Gastroesophageal sphincter (tissue), 4 donors: ENCODE measurements at regions not wholly inside any gene's neighbourhood (a gene's known extent, or its start where the extent isn't known, plus 50 kb on each side); places are given as distances from the start of the nearest gene placed in this dataset.

Source experiments
- ATAC-seq: fragments of 150-250 bp; one replicate; pipeline ENCODE4 v1.9.1; 2016; ENCODE audit warnings: mild to moderate bottlenecking, moderate library complexity
- H3K27ac ChIP-seq, 4 donors: fragments of 200-600 bp; sonication (generic) in 3 of 4; 1 replicate in 3 of 4; 2 replicates in 1 of 4; pipeline ENCODE4 v1.5.1; 2016 to 2019
- H3K27me3 ChIP-seq: fragments of 200-600 bp; sonication (generic); one replicate; pipeline ENCODE4 v1.5.1; 2019
- H3K36me3 ChIP-seq, 2 donors: fragments of 200-600 bp; sonication (generic); one replicate each; pipeline ENCODE4 v1.5.1; 2019; ENCODE audit warnings: control low read depth in 1 of 2
- H3K4me1 ChIP-seq, 3 donors: fragments of 200-600 bp; sonication (generic); 1 replicate in 2 of 3; 2 replicates in 1 of 3; pipeline ENCODE4 v1.5.1; 2016 to 2019; ENCODE audit warnings: control low read depth in 2 of 3
- H3K4me3 ChIP-seq, 2 donors: fragments of 200-600 bp; sonication (generic); one replicate each; pipeline ENCODE4 v1.5.1; 2019; ENCODE audit warnings: mild to moderate bottlenecking in 1 of 2, moderate library complexity in 1 of 2
- H3K9me3 ChIP-seq, 3 donors: fragments of 200-600 bp; sonication (generic); one replicate each; pipeline ENCODE4 v1.5.1; 2017 to 2019; ENCODE audit warnings: control low read depth in 2 of 3
- CTCF ChIP-seq, 4 experiments: fragments of 200-600 bp in 2 of 4; fragments of 450-650 bp in 2 of 4; sonication (generic) in 1 of 4; IDR thresholded peaks; one replicate each; pipeline ENCODE4 v1.5.1; 2017 to 2019; ENCODE audit warnings: antibody characterized with exemption in 4 of 4, mild to moderate bottlenecking in 2 of 4, moderate library complexity in 2 of 4
- EP300 ChIP-seq: sonication (generic); formaldehyde crosslinking; IDR thresholded peaks from one replicate; pipeline ENCODE4 v1.6.1; 2017; ENCODE audit warnings: antibody characterized with exemption, mild to moderate bottlenecking
- POLR2A ChIP-seq, 2 donors: fragments of 450-650 bp; IDR thresholded peaks; one replicate each; pipeline ENCODE4 v1.6.1; 2017; ENCODE audit warnings: antibody characterized with exemption in 2 of 2, mild to moderate bottlenecking in 2 of 2, moderate library complexity in 1 of 2
- POLR2AphosphoS5 ChIP-seq: sonication (generic); formaldehyde crosslinking; IDR thresholded peaks from one replicate; pipeline ENCODE4 v1.6.1; 2017; ENCODE audit warnings: antibody characterized with exemption
- WGBS, 2 donors: methylation state at CpG; one replicate each; pipeline ENCODE4 v1.1.5; 2018; ENCODE audit warnings: low coverage in 1 of 2; 5-methylcytosine and 5-hydroxymethylcytosine counted together

GRCh38 chr4:24434241-24434640 is 150.1 kb downstream of the DHX15 start:
- H3K4me1 ChIP-seq: no peaks in the 10 kb centered on the region
- H3K27ac ChIP-seq: no peak overlapping the region
- 47 to 59% methylated on average over 2 to 3 of the region's 10 CpGs for WGBS, 2 donors
- H3K4me3 ChIP-seq: no peak overlapping the region
- TF ChIP-seq EP300: no peak
- no peak for TF ChIP-seq POLR2A (IDR thresholded peaks at IDR 0.05)
- no peak for TF ChIP-seq POLR2AphosphoS5
- H3K27me3 ChIP-seq: no peaks in the 10 kb centered on the region
- no peak for ATAC-seq
- no peaks in the 10 kb centered on the region for H3K9me3 ChIP-seq
- no peaks in the 10 kb centered on the region for H3K36me3 ChIP-seq

GRCh38 chr4:24433515-24434214 is 150.7 kb downstream of the DHX15 start:
- H3K4me1 ChIP-seq: no peaks in the 10 kb centered on the region
- ATAC-seq: no peak
- TF ChIP-seq EP300: no peak
- WGBS, 2 donors: 35 to 46% methylated on average over 4 to 7 of the region's 8 CpGs
- no peak overlapping the region for H3K27ac ChIP-seq
- no peak overlapping the region for H3K4me3 ChIP-seq
- no peaks in the 10 kb centered on the region for H3K9me3 ChIP-seq
- no peaks in the 10 kb centered on the region for H3K36me3 ChIP-seq
- no peaks in the 10 kb centered on the region for H3K27me3 ChIP-seq

GRCh38 chr4:24428850-24429249 is 155.5 kb downstream of the DHX15 start:
- Histone ChIP-seq H3K27me3 (no peaks in the 10 kb centered on the region), H3K4me1 (no peaks in the 10 kb centered on the region), H3K4me3 (no peak overlapping the region), H3K36me3 (no peaks in the 10 kb centered on the region), H3K9me3 (no peaks in the 10 kb centered on the region), H3K27ac (no peak overlapping the region)
- TF ChIP-seq EP300 (no peak), POLR2AphosphoS5 (no peak), POLR2A (IDR thresholded peaks at IDR 0.05) (no peak), CTCF (IDR thresholded peaks at IDR 0.05) (no peak)
- 71% methylated on average over 6 of the region's 6 CpGs for WGBS, 2 donors
- no peak for ATAC-seq

- no peak for TF ChIP-seq POLR2AphosphoS5
- no peak for TF ChIP-seq CTCF (IDR thresholded peaks at IDR 0.05)
- TF ChIP-seq EP300: no peak
- ATAC-seq: no peak
- no peaks in the 10 kb centered on the region for H3K9me3 ChIP-seq
- H3K36me3 ChIP-seq: no peaks in the 10 kb centered on the region
- H3K4me3 ChIP-seq: no peak overlapping the region
- 82 to 86% methylated on average over 5 of the region's 5 CpGs for WGBS, 2 donors
- no peaks in the 10 kb centered on the region for H3K27me3 ChIP-seq
- no peaks in the 10 kb centered on the region for H3K4me1 ChIP-seq
- H3K27ac ChIP-seq: no peak overlapping the region
Observed at GRCh38 chr4:24426557-24426956, 157.8 kb downstream of the DHX15 start.

GRCh38 chr4:24425863-24426262 is 158.5 kb downstream of the DHX15 start:
- 45 to 53% methylated on average over 3 of the region's 3 CpGs for WGBS, 2 donors
- no peaks in the 10 kb centered on the region for H3K36me3 ChIP-seq
- no peak overlapping the region for H3K27ac ChIP-seq
- ATAC-seq: no peak
- H3K4me3 ChIP-seq: no peak overlapping the region
- H3K4me1 ChIP-seq: no peaks in the 10 kb centered on the region
- no peaks in the 10 kb centered on the region for H3K9me3 ChIP-seq
- no peaks in the 10 kb centered on the region for H3K27me3 ChIP-seq
- TF ChIP-seq POLR2AphosphoS5 (no peak), POLR2A (IDR thresholded peaks at IDR 0.05) (no peak), CTCF (IDR thresholded peaks at IDR 0.05) (no peak), EP300 (no peak)

- 75 to 100% methylated on average over 3 of the region's 3 CpGs for WGBS, 2 donors
- no peak for TF ChIP-seq POLR2AphosphoS5
- TF ChIP-seq CTCF (IDR thresholded peaks at IDR 0.05): no peak
- TF ChIP-seq POLR2A (IDR thresholded peaks at IDR 0.05): no peak
- no peak for TF ChIP-seq EP300
- H3K4me3 ChIP-seq: no peak overlapping the region
- H3K4me1 ChIP-seq: no peaks in the 10 kb centered on the region
- no peaks in the 10 kb centered on the region for H3K27me3 ChIP-seq
- no peaks in the 10 kb centered on the region for H3K9me3 ChIP-seq
- ATAC-seq: no peak
- no peak overlapping the region for H3K27ac ChIP-seq
- H3K36me3 ChIP-seq: no peaks in the 10 kb centered on the region
Observed at GRCh38 chr4:24423670-24424069, 160.7 kb downstream of the DHX15 start.
